Smooth muscle cell (in vitro differentiated cells): ENCODE measurements at regions not wholly inside any gene's neighbourhood (a gene's known extent, or its start where the extent isn't known, plus 50 kb on each side); places are given as distances from the start of the nearest gene placed in this dataset.
A peak's percentile ranks its signal among the peaks of the same experiment; 100 is the strongest.

Experiments
- DNase-seq: peaks from one replicate; lab custom pipeline; 2025; ENCODE audit not compliant: unreplicated experiment; lab: John Stamatoyannopoulos, UW
- H2AFZ ChIP-seq: fragments of 200-600 bp; sonication (generic); 2 replicates; pipeline ENCODE4 v1.6.0; 2016; ENCODE audit warnings: antibody characterized with exemption, low read depth, mild to moderate bottlenecking
- H3F3A ChIP-seq: fragments of 200-600 bp; sonication (generic); 2 replicates; pipeline ENCODE4 v1.6.0; 2017; ENCODE audit warnings: antibody characterized with exemption, low read depth
- H3K27ac ChIP-seq: fragments of 200-600 bp; sonication (generic); 2 replicates; pipeline ENCODE4 v1.5.1; 2016; ENCODE audit warnings: low read depth, mild to moderate bottlenecking
- H3K27me3 ChIP-seq: fragments of 200-600 bp; sonication (generic); 2 replicates; pipeline ENCODE4 v1.6.1; 2016; ENCODE audit warnings: low read depth, mild to moderate bottlenecking
- H3K36me3 ChIP-seq: fragments of 200-600 bp; sonication (generic); 2 replicates; pipeline ENCODE4 v1.5.1; 2016; ENCODE audit warnings: low read depth
- H3K4me1 ChIP-seq: fragments of 200-600 bp; sonication (generic); 2 replicates; pipeline ENCODE4 v1.5.1; 2016; ENCODE audit warnings: low read depth
- H3K4me2 ChIP-seq: fragments of 200-600 bp; sonication (generic); 2 replicates; pipeline ENCODE4 v1.6.0; 2016; ENCODE audit warnings: mild to moderate bottlenecking
- H3K4me3 ChIP-seq: fragments of 200-600 bp; sonication (generic); 2 replicates; pipeline ENCODE4 v1.5.1; 2016; ENCODE audit warnings: mild to moderate bottlenecking
- H3K79me2 ChIP-seq: fragments of 200-600 bp; sonication (generic); 2 replicates; pipeline ENCODE4 v1.6.0; 2016; ENCODE audit warnings: low read depth, mild to moderate bottlenecking
- H3K9ac ChIP-seq: fragments of 200-600 bp; sonication (generic); 2 replicates; pipeline ENCODE4 v1.6.0; 2016; ENCODE audit warnings: low read depth
- H3K9me3 ChIP-seq: fragments of 200-600 bp; sonication (generic); replicated peaks from 2 replicates; pipeline ENCODE4 v1.5.1; 2016; ENCODE audit warnings: low read depth
- H4K20me1 ChIP-seq: fragments of 200-600 bp; sonication (generic); 2 replicates; pipeline ENCODE4 v1.6.0; 2016; ENCODE audit warnings: low read depth
- whole genome bisulfite sequencing: methylation state at CpG from one replicate; pipeline ENCODE4 v1.1.7; 2016; ENCODE audit warnings: low lambda C conversion rate; 5-methylcytosine and 5-hydroxymethylcytosine counted together
- TF ChIP-seq, protein P1 (sequence below): fragments of 200-600 bp; sonication (generic); IDR thresholded peaks from 2 replicates; pipeline ENCODE4 v1.5.1; 2017; ENCODE audit warnings: borderline replicate concordance, mild to moderate bottlenecking, antibody characterized with exemption; ENCODE audit not compliant: insufficient read depth, poor library complexity, severe bottlenecking

DNA sequence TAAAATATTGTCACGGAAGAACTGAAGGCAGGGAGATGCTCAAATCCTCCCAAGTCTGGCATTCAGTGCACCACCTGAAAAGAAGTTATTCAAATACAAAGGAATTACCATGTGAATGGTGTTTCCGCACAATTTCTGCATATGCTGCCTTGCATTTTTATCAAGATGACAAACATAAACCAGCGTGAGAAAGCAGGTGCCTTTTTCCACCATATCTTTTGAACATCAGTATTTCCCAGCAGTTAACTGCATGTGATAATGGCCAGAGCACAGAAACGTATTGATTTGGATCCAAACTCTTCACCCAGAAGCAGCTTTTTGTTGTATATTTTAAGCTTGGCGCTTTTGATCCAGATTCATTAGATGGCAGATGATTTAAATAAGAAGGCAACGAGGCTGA is 808.0 kb downstream of the TLE1 start:
- Histone ChIP-seq H3K79me2 (no peaks in the 10 kb centered on the region), H3F3A (no peaks in the 10 kb centered on the region), H3K9me3 (no peaks in the 10 kb centered on the region), H3K27ac (no peak overlapping the region), H3K4me1 (peaks cover 14% of the 10 kb centered on the region), H3K27me3 (no peaks in the 10 kb centered on the region), H3K4me3 (no peak overlapping the region), H3K9ac (no peak overlapping the region), H3K36me3 (no peaks in the 10 kb centered on the region), H4K20me1 (no peaks in the 10 kb centered on the region), H3K4me2 (peak overlapping the region; percentile 34), H2AFZ (no peak overlapping the region)
- DNase-seq: no peak
- TF ChIP-seq, protein P1, sequence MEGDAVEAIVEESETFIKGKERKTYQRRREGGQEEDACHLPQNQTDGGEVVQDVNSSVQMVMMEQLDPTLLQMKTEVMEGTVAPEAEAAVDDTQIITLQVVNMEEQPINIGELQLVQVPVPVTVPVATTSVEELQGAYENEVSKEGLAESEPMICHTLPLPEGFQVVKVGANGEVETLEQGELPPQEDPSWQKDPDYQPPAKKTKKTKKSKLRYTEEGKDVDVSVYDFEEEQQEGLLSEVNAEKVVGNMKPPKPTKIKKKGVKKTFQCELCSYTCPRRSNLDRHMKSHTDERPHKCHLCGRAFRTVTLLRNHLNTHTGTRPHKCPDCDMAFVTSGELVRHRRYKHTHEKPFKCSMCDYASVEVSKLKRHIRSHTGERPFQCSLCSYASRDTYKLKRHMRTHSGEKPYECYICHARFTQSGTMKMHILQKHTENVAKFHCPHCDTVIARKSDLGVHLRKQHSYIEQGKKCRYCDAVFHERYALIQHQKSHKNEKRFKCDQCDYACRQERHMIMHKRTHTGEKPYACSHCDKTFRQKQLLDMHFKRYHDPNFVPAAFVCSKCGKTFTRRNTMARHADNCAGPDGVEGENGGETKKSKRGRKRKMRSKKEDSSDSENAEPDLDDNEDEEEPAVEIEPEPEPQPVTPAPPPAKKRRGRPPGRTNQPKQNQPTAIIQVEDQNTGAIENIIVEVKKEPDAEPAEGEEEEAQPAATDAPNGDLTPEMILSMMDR: no peak
- WGBS: 52% methylated on average over 6 of the region's 6 CpGs

- Histone ChIP-seq H3K9ac (no peak overlapping the region), H3F3A (no peaks in the 10 kb centered on the region), H3K4me3 (no peak overlapping the region), H3K36me3 (no peaks in the 10 kb centered on the region), H3K27me3 (no peaks in the 10 kb centered on the region), H3K9me3 (no peaks in the 10 kb centered on the region), H2AFZ (no peak overlapping the region), H3K4me1 (peaks cover 14% of the 10 kb centered on the region), H3K79me2 (no peaks in the 10 kb centered on the region), H3K27ac (no peak overlapping the region), H4K20me1 (no peaks in the 10 kb centered on the region), H3K4me2 (no peak overlapping the region)
- DNase-seq: no peak
- TF ChIP-seq, protein P1: no peak
- WGBS: 37% methylated on average over 2 of the region's 2 CpGs
Measured at GRCh38 chr9:80878556-80878955, 810.8 kb downstream of the TLE1 start.

DNA sequence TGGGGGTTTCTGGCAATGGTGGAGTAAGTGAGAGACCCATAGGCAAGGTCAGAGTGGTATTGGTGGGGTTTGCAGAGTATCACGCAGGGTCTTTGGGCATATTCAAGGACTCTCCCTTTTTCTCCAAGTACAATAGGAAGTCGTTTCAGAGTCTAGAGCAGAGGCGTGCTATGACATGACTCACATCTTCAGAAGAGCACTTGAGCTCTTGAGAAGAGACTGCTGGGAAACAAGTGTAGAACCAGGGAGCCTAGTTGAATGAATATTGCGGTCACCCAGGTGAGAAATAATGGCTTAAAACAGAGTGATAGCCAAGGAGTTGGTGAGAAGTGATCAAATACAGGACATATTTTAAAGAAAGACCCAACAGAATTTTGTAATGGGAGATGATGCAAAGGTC is 813.4 kb downstream of the TLE1 start:
- Histone ChIP-seq H3K36me3 (no peaks in the 10 kb centered on the region), H3K27ac (no peak overlapping the region), H3K4me2 (no peak overlapping the region), H2AFZ (no peak overlapping the region), H3K4me3 (no peak overlapping the region), H3K9me3 (no peaks in the 10 kb centered on the region), H3F3A (no peaks in the 10 kb centered on the region), H3K4me1 (no peaks in the 10 kb centered on the region), H3K9ac (no peak overlapping the region), H3K27me3 (no peaks in the 10 kb centered on the region), H3K79me2 (no peaks in the 10 kb centered on the region), H4K20me1 (no peaks in the 10 kb centered on the region)
- no peak for DNase-seq
- 62% methylated on average over 4 of the region's 4 CpGs for WGBS
- TF ChIP-seq, protein P1: no peak

DNA sequence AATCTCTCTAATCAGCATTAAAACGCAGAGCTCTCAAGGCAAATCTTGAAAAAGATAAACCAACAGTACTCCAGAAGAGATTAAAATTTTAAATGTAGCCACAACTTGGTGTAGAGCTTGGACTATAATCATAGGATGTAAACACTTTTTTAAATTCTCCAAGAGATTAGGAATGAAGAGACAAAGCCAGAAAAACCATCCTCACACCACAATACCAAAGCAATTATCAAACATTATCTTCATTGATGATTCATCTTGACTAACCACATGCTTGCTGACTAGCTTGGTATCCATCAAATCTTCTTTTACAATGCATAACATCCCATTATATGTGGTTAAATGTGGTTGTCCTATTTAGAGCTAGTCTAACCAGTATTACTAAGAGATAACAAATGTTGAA is 815.1 kb downstream of the TLE1 start:
- H3K36me3 ChIP-seq: no peaks in the 10 kb centered on the region
- no peaks in the 10 kb centered on the region for H3K79me2 ChIP-seq
- no peaks in the 10 kb centered on the region for H3K27me3 ChIP-seq
- H3K4me3 ChIP-seq: no peak overlapping the region
- no peak overlapping the region for H2AFZ ChIP-seq
- no peaks in the 10 kb centered on the region for H3K9me3 ChIP-seq
- peak overlapping the region; percentile 83 for H3K27ac ChIP-seq
- WGBS: 0% methylated on average over 1 of the region's 1 CpG
- TF ChIP-seq, protein P1: no peak
- H3F3A ChIP-seq: no peaks in the 10 kb centered on the region
- no peaks in the 10 kb centered on the region for H4K20me1 ChIP-seq
- H3K9ac ChIP-seq: no peak overlapping the region
- H3K4me2 ChIP-seq: peak overlapping the region; percentile 76
- no peak for DNase-seq
- no peaks in the 10 kb centered on the region for H3K4me1 ChIP-seq
